IMR-90 (cell line): ENCODE measurements at regions not wholly inside any gene's neighbourhood (a gene's known extent, or its start where the extent isn't known, plus 50 kb on each side); places are given as distances from the start of the nearest gene placed in this dataset.

ENCODE experiments used
- ATAC-seq: fragments of 200-7000 bp; cut with Tn5 transposase; 2 replicates; pipeline ENCODE4 v1.9.1; 2020; ENCODE audit warnings: low read depth, mild to moderate bottlenecking, moderate library complexity
- BruUV-seq: library from RNA; stranded (reverse); fragments of 400-500 nt; replicated peaks from 2 replicates; lab custom pipeline; 2021; lab: Mats Ljungman, UMichigan
- CTCF ChIA-PET: fragments of 300-600 bp; formaldehyde crosslinking; extraction: SDS; loops from one replicate; lab custom pipeline; 2021; ENCODE audit warnings: antibody characterized with exemption; lab: Yijun Ruan, JAX
- POLR2A ChIA-PET: fragments of 300-600 bp; sonication (Branson Sonifier 250); formaldehyde crosslinking; loops from one replicate; lab custom pipeline; 2022; ENCODE audit warnings: antibody characterized with exemption; ENCODE audit not compliant: unreplicated experiment; lab: Charles Lee
- DNase-seq: peaks from one replicate; pipeline ENCODE4 v3.0.0; 2013
- H2AFZ ChIP-seq: replicated peaks from 2 replicates; pipeline ENCODE3; 2013; ENCODE audit warnings: low read length, mild to moderate bottlenecking; ENCODE audit not compliant: poor library complexity
- H2AK5ac ChIP-seq: 2 replicates; pipeline ENCODE4 v1.6.1; 2013; ENCODE audit warnings: low read depth, low read length, inconsistent platforms
- H2AK9ac ChIP-seq: replicated peaks from 2 replicates; pipeline ENCODE3; 2013; ENCODE audit warnings: mild to moderate bottlenecking, low read depth, low read length, moderate library complexity; ENCODE audit not compliant: poor library complexity
- H2BK120ac ChIP-seq: 2 replicates; pipeline ENCODE4 v1.6.1; 2013; ENCODE audit warnings: low read depth, low read length, inconsistent platforms
- H2BK15ac ChIP-seq: 3 replicates; pipeline ENCODE4 v1.6.1; 2013; ENCODE audit warnings: low read depth, low read length, inconsistent platforms
- H2BK20ac ChIP-seq: 2 replicates; pipeline ENCODE4 v1.6.1; 2013; ENCODE audit warnings: low read depth, mild to moderate bottlenecking, inconsistent platforms, low read length, moderate library complexity
- H2BK5ac ChIP-seq: 2 replicates; pipeline ENCODE4 v1.6.1; 2013; ENCODE audit warnings: mild to moderate bottlenecking, low read depth, low read length, inconsistent platforms; ENCODE audit not compliant: poor library complexity, severe bottlenecking
- H3K14ac ChIP-seq: replicated peaks from 2 replicates; pipeline ENCODE4 v1.6.1; 2013; ENCODE audit warnings: low read depth, low read length, inconsistent platforms
- H3K18ac ChIP-seq: 2 replicates; pipeline ENCODE4 v1.6.1; 2013; ENCODE audit warnings: low read depth, low read length, control low read depth
- H3K23ac ChIP-seq: 2 replicates; pipeline ENCODE4 v1.6.1; 2013; ENCODE audit warnings: low read depth, low read length, inconsistent platforms
- H3K27ac ChIP-seq: 2 replicates; pipeline ENCODE4 v1.5.1; 2013; ENCODE audit warnings: mild to moderate bottlenecking, control low read depth, low read length; ENCODE audit not compliant: insufficient read depth
- H3K27me3 ChIP-seq: 2 replicates; pipeline ENCODE4 v1.6.1; 2013; ENCODE audit warnings: low read length; ENCODE audit not compliant: control insufficient read depth, insufficient read depth
- H3K36me3 ChIP-seq: 2 replicates; pipeline ENCODE4 v1.6.1; 2013; ENCODE audit warnings: low read length, mixed read lengths; ENCODE audit not compliant: control insufficient read depth, insufficient read depth
- H3K4ac ChIP-seq: 2 replicates; pipeline ENCODE4 v1.6.1; 2013; ENCODE audit warnings: low read depth, low read length, inconsistent platforms
- H3K4me1 ChIP-seq: 2 replicates; pipeline ENCODE4 v1.6.1; 2013; ENCODE audit warnings: low read length, mixed read lengths; ENCODE audit not compliant: control insufficient read depth, insufficient read depth
- H3K4me2 ChIP-seq: 2 replicates; pipeline ENCODE4 v1.6.1; 2013; ENCODE audit warnings: low read depth, mild to moderate bottlenecking, control low read depth, low read length, moderate library complexity
- H3K4me3 ChIP-seq: 2 replicates; pipeline ENCODE4 v1.5.1; 2013; ENCODE audit warnings: low read depth, mild to moderate bottlenecking, control low read depth, low read length, moderate library complexity; ENCODE audit not compliant: insufficient read depth
- H3K56ac ChIP-seq: 2 replicates; pipeline ENCODE4 v1.6.1; 2013; ENCODE audit warnings: low read length, inconsistent platforms; ENCODE audit not compliant: insufficient read depth; ENCODE audit errors: extremely low read depth
- H3K79me1 ChIP-seq, 2 experiments: 2 replicates each; pipeline ENCODE4 v1.6.1; 2013; ENCODE audit warnings: low read length in 2 of 2, inconsistent platforms in 1 of 2, low read depth in 1 of 2
- H3K9ac ChIP-seq: 2 replicates; pipeline ENCODE4 v1.6.1; 2013; ENCODE audit warnings: low read depth, low read length, control low read depth
- H3K9me1 ChIP-seq: 2 replicates; pipeline ENCODE4 v1.6.1; 2013; ENCODE audit warnings: low read length, inconsistent platforms; ENCODE audit not compliant: insufficient read depth
- H3K9me3 ChIP-seq: 2 replicates; pipeline ENCODE4 v1.6.1; 2013; ENCODE audit warnings: low read length; ENCODE audit not compliant: control insufficient read depth, insufficient read depth
- H4K20me1 ChIP-seq: 2 replicates; pipeline ENCODE4 v1.6.1; 2013; ENCODE audit warnings: low read length, inconsistent platforms; ENCODE audit not compliant: insufficient read depth
- H4K5ac ChIP-seq: 2 replicates; pipeline ENCODE4 v1.6.1; 2013; ENCODE audit warnings: mild to moderate bottlenecking, low read depth, low read length, control low read depth
- H4K8ac ChIP-seq, 2 experiments: 2 replicates each; pipeline ENCODE4 v1.6.1; 2013; ENCODE audit warnings: low read depth in 2 of 2, low read length in 2 of 2, control low read depth in 1 of 2, inconsistent platforms in 1 of 2
- H4K91ac ChIP-seq: 2 replicates; pipeline ENCODE4 v1.6.1; 2013; ENCODE audit warnings: low read depth, low read length, inconsistent platforms; ENCODE audit not compliant: insufficient read depth
- BHLHE40 ChIP-seq: fragments of 150-350 bp; IDR thresholded peaks from 2 replicates; pipeline ENCODE4 v1.6.1; 2016; ENCODE audit warnings: mild to moderate bottlenecking, low read depth, low read length
- CEBPB ChIP-seq: IDR thresholded peaks from 2 replicates; pipeline ENCODE4 v1.6.1; 2012; ENCODE audit warnings: low read depth, low read length, improper control_type of control experiment
- CHD1 ChIP-seq: IDR thresholded peaks from 2 replicates; pipeline ENCODE4 v1.6.1; 2012; ENCODE audit warnings: low read depth, low read length, improper control_type of control experiment
- FOS ChIP-seq: fragments of 150-350 bp; IDR thresholded peaks from 2 replicates; pipeline ENCODE4 v1.6.1; 2016; ENCODE audit warnings: low read depth, low read length
- MAFK ChIP-seq: IDR thresholded peaks from 2 replicates; pipeline ENCODE4 v1.6.1; 2012; ENCODE audit warnings: low read depth, low read length, improper control_type of control experiment
- MAZ ChIP-seq: IDR thresholded peaks from 2 replicates; pipeline ENCODE4 v1.6.1; 2012; ENCODE audit warnings: low read depth, mild to moderate bottlenecking, low read length, improper control_type of control experiment, moderate library complexity, borderline replicate concordance
- MXI1 ChIP-seq: IDR thresholded peaks from 2 replicates; pipeline ENCODE4 v1.6.1; 2012; ENCODE audit warnings: low read depth, mild to moderate bottlenecking, low read length, moderate library complexity, borderline replicate concordance
- NFE2L2 ChIP-seq: fragments of 150-350 bp; IDR thresholded peaks from 2 replicates; pipeline ENCODE4 v1.6.1; 2016; ENCODE audit warnings: low read depth, mild to moderate bottlenecking, low read length
- POLR2A ChIP-seq: IDR thresholded peaks from 2 replicates; pipeline ENCODE4 v1.6.1; 2012; ENCODE audit warnings: mild to moderate bottlenecking, low read depth, low read length
- RAD21 ChIP-seq: IDR thresholded peaks from 2 replicates; pipeline ENCODE4 v1.6.1; 2012; ENCODE audit warnings: low read length, improper control_type of control experiment
- RCOR1 ChIP-seq: IDR thresholded peaks from 2 replicates; pipeline ENCODE4 v1.6.1; 2012; ENCODE audit warnings: mild to moderate bottlenecking, low read length, improper control_type of control experiment; ENCODE audit not compliant: insufficient replicate concordance
- RFX5 ChIP-seq: IDR thresholded peaks from 2 replicates; pipeline ENCODE4 v1.8.0; 2012; ENCODE audit warnings: low read depth, mild to moderate bottlenecking, low read length, moderate library complexity
- SMC3 ChIP-seq: fragments of 150-350 bp; IDR thresholded peaks from 2 replicates; pipeline ENCODE4 v1.6.1; 2016; ENCODE audit warnings: low read depth, mild to moderate bottlenecking, antibody characterized with exemption, low read length, moderate library complexity
- dilution Hi-C: fragments of 300-500 bp; cut with HindIII; formaldehyde crosslinking; loops from one replicate; pipeline ENCODE4 v1.14.3; 2018; ENCODE audit warnings: low sequenced_read_pairs; ENCODE audit not compliant: unreplicated experiment
- in situ Hi-C: fragments of 300-500 bp; cut with MboI; formaldehyde crosslinking; loops from 3 replicates; pipeline ENCODE4 v1.14.3; 2019; ENCODE audit warnings: low sequenced_read_pairs, inconsistent platforms, mixed read lengths
- intact Hi-C: fragments of 100-400 bp; cut with micrococcal nuclease; formaldehyde crosslinking; loops from 2 replicates; pipeline ENCODE4 v1.10.0; 2022
- TF ChIP-seq, protein P1 (sequence below): conservative IDR thresholded peaks from 2 replicates; pipeline ENCODE4 v1.5.1; 2012; ENCODE audit warnings: mild to moderate bottlenecking, low read depth, low read length, improper control_type of control experiment
- TF ChIP-seq, protein P2 (sequence below): fragments of 150-350 bp; IDR thresholded peaks from 2 replicates; pipeline ENCODE4 v1.6.1; 2017; ENCODE audit warnings: mild to moderate bottlenecking, antibody characterized with exemption, low read length, low read depth
- TF ChIP-seq, protein P3 (sequence below): fragments of 150-350 bp; IDR thresholded peaks from 2 replicates; pipeline ENCODE4 v1.6.1; 2016; ENCODE audit warnings: low read depth, mild to moderate bottlenecking, low read length, moderate library complexity, borderline replicate concordance

DNA sequence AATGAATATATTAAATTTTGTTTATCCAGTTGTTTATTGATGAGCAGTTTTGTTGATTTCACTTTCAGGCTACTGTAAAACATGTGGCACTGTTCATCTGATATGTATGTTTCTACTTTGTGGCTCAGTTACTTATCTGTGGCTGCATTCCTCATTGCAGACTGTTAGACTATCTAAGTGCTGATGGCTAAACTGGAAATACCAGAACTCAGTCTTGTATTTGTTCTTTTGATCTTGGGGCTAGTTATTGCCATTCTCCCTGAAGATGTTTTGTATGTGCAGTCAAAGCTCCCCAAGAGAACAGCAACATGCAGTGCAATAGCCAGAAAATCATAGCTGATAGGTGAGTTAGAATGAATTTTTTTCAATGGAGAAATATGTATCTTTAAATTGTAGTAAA lies 162.2 kb downstream of the GADD45G start:
- Histone ChIP-seq H3K4ac (no peak overlapping the region), H3K9me3 (no peaks in the 10 kb centered on the region), H3K36me3 (no peaks in the 10 kb centered on the region), H3K27me3 (no peaks in the 10 kb centered on the region), H2BK20ac (no peak overlapping the region), H3K79me1 (no peaks in the 10 kb centered on the region), H4K20me1 (no peaks in the 10 kb centered on the region), H3K27ac (no peak overlapping the region), H2BK15ac (no peak overlapping the region), H2BK5ac (no peak overlapping the region), H2AK9ac (no peak overlapping the region), H3K4me3 (no peak overlapping the region), H4K91ac (no peak overlapping the region), H3K18ac (no peak overlapping the region), H3K4me2 (no peak overlapping the region), H2AK5ac (no peak overlapping the region), H2AFZ (no peak overlapping the region), H3K14ac (no peak overlapping the region), H3K9ac (no peak overlapping the region), H2BK120ac (no peak overlapping the region), H3K9me1 (no peaks in the 10 kb centered on the region), H3K23ac (no peak overlapping the region), H3K56ac (no peak overlapping the region), H3K4me1 (no peaks in the 10 kb centered on the region), H4K5ac (no peak overlapping the region), H4K8ac (no peak overlapping the region)
- ChIA-PET CTCF (no interaction called here), POLR2A (no interaction called here)
- dilution Hi-C loops (no loop called here), intact Hi-C loops (no loop called here), in situ Hi-C loops (no loop called here)
- DNase-seq (no peak), ATAC-seq (no peak)
- TF ChIP-seq MAFK (no peak), FOS (no peak), RAD21 (no peak), POLR2A (no peak), BHLHE40 (no peak), CHD1 (no peak), MXI1 (no peak), RFX5 (no peak), CEBPB (no peak), MAZ (no peak), SMC3 (no peak), NFE2L2 (no peak), RCOR1 (no peak)
- TF ChIP-seq, protein P1, sequence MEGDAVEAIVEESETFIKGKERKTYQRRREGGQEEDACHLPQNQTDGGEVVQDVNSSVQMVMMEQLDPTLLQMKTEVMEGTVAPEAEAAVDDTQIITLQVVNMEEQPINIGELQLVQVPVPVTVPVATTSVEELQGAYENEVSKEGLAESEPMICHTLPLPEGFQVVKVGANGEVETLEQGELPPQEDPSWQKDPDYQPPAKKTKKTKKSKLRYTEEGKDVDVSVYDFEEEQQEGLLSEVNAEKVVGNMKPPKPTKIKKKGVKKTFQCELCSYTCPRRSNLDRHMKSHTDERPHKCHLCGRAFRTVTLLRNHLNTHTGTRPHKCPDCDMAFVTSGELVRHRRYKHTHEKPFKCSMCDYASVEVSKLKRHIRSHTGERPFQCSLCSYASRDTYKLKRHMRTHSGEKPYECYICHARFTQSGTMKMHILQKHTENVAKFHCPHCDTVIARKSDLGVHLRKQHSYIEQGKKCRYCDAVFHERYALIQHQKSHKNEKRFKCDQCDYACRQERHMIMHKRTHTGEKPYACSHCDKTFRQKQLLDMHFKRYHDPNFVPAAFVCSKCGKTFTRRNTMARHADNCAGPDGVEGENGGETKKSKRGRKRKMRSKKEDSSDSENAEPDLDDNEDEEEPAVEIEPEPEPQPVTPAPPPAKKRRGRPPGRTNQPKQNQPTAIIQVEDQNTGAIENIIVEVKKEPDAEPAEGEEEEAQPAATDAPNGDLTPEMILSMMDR, result no peak
- TF ChIP-seq, protein P2, sequence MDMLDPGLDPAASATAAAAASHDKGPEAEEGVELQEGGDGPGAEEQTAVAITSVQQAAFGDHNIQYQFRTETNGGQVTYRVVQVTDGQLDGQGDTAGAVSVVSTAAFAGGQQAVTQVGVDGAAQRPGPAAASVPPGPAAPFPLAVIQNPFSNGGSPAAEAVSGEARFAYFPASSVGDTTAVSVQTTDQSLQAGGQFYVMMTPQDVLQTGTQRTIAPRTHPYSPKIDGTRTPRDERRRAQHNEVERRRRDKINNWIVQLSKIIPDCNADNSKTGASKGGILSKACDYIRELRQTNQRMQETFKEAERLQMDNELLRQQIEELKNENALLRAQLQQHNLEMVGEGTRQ, result no peak
- TF ChIP-seq, protein P3, sequence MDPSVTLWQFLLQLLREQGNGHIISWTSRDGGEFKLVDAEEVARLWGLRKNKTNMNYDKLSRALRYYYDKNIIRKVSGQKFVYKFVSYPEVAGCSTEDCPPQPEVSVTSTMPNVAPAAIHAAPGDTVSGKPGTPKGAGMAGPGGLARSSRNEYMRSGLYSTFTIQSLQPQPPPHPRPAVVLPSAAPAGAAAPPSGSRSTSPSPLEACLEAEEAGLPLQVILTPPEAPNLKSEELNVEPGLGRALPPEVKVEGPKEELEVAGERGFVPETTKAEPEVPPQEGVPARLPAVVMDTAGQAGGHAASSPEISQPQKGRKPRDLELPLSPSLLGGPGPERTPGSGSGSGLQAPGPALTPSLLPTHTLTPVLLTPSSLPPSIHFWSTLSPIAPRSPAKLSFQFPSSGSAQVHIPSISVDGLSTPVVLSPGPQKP, result no peak
- no TSS peak for BruUV-seq
